Right lobe of liver (tissue), 6 donors: ENCODE measurements at regions not wholly inside any gene's neighbourhood (a gene's known extent, or its start where the extent isn't known, plus 50 kb on each side); places are given as distances from the start of the nearest gene placed in this dataset.

ENCODE experiments used
- ATAC-seq, 4 donors: fragments of 200-7000 bp; cut with Tn5 transposase; one replicate each; pipeline ENCODE4 v1.9.1; 2020; ENCODE audit warnings: mild to moderate bottlenecking in 4 of 4, moderate library complexity in 4 of 4
- DNase-seq, 3 donors: peaks; one replicate each; pipeline ENCODE4 v3.0.0-alpha.2; 2020
- H3K27ac ChIP-seq, 3 donors: fragments of 200-600 bp; one replicate each; pipeline ENCODE4 v1.8.0; 2022
- H3K27me3 ChIP-seq, 2 donors: fragments of 200-600 bp; one replicate each; pipeline ENCODE4 v1.8.0; 2022
- H3K36me3 ChIP-seq, 4 donors: fragments of 200-600 bp; sonication (generic) in 1 of 4; one replicate each; pipeline versions ENCODE4 v1.5.1 to v1.8.0; 2017 to 2022; ENCODE audit warnings: control low read depth in 1 of 4
- H3K4me1 ChIP-seq, 4 donors: fragments of 200-600 bp; sonication (generic) in 1 of 4; one replicate each; pipeline versions ENCODE4 v1.5.1 to v1.8.0; 2017 to 2022; ENCODE audit warnings: control low read depth in 1 of 4
- H3K4me3 ChIP-seq, 3 donors: fragments of 200-600 bp; one replicate each; pipeline ENCODE4 v1.8.0; 2022
- H3K9me3 ChIP-seq, 4 donors: fragments of 200-600 bp; sonication (generic) in 1 of 4; one replicate each; pipeline versions ENCODE4 v1.5.1 to v1.8.0; 2017 to 2022; ENCODE audit warnings: control low read depth in 1 of 4
- POLR2A ChIP-seq: fragments of 450-650 bp; IDR thresholded peaks from one replicate; pipeline ENCODE4 v1.6.1; 2017; ENCODE audit warnings: antibody characterized with exemption, mild to moderate bottlenecking
- WGBS: methylation state at CpG from one replicate; pipeline ENCODE4 v1.1.6; 2018; ENCODE audit warnings: low coverage, low lambda C conversion rate; ENCODE audit not compliant: insufficient coverage; ENCODE audit errors: missing lambda C conversion rate; 5-methylcytosine and 5-hydroxymethylcytosine counted together
- intact Hi-C, 2 donors: fragments of 100-400 bp; cut with DNase I; formaldehyde crosslinking; loops; one replicate each; pipeline versions ENCODE4 v1.11.2 to v1.14.1; 2022
- TF ChIP-seq, protein P1 (sequence below), 4 donors: fragments of 200-600 bp in 3 of 4; fragments of 450-650 bp in 1 of 4; IDR thresholded peaks; one replicate each; pipeline versions ENCODE4 v1.5.1 to v1.8.0; 2016 to 2022; ENCODE audit warnings: antibody characterized with exemption in 4 of 4, mild to moderate bottlenecking in 2 of 4
- donor health status: DM: no; HTN: yes; CAD: no.
- donor health status: DM: no; HTN: no; CAD: no.
- donor health status: DM: no; HTN: no; CAD: no.
- donor health status: DM: no; HTN: yes; CAD: no.
- donor health status: DM: no; HTN: yes; CAD: no.

DNA sequence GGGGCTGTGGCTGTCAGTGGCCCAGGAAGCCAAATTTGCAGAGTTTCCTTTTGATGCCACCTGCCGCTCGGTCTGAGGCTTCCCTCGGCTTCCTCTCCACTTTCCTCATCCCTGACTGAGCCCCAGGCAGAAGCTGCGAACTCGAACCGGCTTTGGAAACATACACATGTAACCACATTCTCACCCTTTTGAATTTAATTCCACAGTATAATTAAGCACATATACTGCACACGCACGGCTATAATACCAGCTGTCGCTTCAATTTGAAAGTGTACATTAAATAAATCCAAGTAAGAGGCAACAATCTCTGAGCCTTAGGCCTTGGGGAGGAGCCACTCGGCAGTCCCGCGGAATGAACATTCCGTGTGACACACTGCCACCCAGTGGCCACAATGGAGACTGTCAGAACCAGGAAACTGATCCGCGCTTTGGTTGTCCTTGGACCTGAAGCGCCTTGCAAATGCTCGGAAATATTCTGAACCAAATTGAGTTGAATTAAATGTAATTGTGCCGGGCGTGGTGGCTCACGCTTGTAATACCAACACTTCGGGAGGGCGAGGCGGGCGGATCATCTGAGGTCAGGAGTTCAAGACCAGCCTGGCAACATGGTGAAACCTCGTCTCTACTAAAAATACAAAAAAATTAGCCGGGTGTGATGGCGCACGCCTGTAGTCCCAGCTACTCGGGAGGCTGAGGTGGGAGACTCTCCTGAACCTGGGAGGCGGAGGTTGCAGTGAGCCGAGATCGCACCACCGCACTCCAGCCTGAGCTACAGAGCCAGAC lies 117.9 kb upstream of the TMPO start:
- H3K36me3 ChIP-seq: no peaks in the 10 kb centered on the region
- intact Hi-C loops: no loop called here
- no peaks in the 10 kb centered on the region for H3K9me3 ChIP-seq
- ATAC-seq (peak; percentile 99 to 100 (median 100)), DNase-seq (peak; percentile 81 to 83 (median 82))
- H3K27me3 ChIP-seq: no peaks in the 10 kb centered on the region
- no peak for TF ChIP-seq POLR2A
- TF ChIP-seq, protein P1, sequence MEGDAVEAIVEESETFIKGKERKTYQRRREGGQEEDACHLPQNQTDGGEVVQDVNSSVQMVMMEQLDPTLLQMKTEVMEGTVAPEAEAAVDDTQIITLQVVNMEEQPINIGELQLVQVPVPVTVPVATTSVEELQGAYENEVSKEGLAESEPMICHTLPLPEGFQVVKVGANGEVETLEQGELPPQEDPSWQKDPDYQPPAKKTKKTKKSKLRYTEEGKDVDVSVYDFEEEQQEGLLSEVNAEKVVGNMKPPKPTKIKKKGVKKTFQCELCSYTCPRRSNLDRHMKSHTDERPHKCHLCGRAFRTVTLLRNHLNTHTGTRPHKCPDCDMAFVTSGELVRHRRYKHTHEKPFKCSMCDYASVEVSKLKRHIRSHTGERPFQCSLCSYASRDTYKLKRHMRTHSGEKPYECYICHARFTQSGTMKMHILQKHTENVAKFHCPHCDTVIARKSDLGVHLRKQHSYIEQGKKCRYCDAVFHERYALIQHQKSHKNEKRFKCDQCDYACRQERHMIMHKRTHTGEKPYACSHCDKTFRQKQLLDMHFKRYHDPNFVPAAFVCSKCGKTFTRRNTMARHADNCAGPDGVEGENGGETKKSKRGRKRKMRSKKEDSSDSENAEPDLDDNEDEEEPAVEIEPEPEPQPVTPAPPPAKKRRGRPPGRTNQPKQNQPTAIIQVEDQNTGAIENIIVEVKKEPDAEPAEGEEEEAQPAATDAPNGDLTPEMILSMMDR (IDR thresholded peaks at IDR 0.05): peak; percentile 82 to 94 (median 94)
- peak overlapping the region; percentile 24 to 51 (median 45) for H3K4me3 ChIP-seq
- no peak overlapping the region for H3K27ac ChIP-seq
- no peaks in the 10 kb centered on the region for H3K4me1 ChIP-seq
- WGBS: 19% methylated on average over 24 of the region's 33 CpGs

DNA sequence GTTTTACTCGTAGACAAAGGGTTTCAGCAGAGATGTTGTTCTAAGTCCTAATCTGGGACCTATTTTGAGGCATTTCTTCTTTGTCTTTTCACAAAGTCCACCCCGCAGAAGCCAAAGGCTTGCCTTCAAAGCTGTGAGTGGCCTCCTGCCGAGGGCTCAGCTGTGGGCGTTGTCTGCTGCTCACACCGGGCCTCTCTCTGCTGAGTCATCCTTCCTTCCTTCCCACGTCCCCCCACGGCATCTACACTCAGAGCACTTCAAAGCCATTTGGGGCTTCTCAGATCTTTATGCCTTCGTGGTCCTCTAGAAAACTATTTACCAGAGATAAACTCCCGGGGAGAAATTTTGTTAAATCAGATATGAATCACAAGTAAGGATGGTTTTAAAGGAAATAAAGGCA lies 115.9 kb upstream of the TMPO start:
- WGBS: 33% methylated on average over 8 of the region's 9 CpGs

DNA sequence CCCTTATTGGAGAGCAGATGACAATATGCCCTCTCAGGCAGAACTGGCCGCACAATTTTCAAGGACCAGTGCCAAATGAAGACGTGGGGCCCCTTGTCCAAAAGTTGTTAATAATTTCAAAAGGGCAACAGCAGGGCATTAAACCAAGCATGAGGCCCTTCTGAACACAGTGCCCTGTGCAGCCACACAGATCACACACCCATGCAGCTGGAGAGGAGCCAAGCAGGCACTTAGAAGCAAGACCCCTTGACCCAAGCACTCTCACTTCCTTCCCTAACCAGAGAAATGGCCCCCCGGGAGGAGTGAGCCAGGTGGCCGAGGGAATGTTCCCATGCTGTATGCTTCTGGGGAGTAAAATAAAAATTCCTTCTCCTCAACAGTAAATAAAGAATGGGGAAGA lies 114.0 kb upstream of the TMPO start:
- DNase-seq (no peak), ATAC-seq (no peak)
- no peaks in the 10 kb centered on the region for H3K9me3 ChIP-seq

More for the DNA sequence above, 115.9 kb upstream of the TMPO start:
- intact Hi-C loops: no loop called here
- Histone ChIP-seq H3K27ac (no peak overlapping the region), H3K4me1 (no peaks in the 10 kb centered on the region), H3K4me3 (no peak overlapping the region), H3K9me3 (no peaks in the 10 kb centered on the region), H3K27me3 (no peaks in the 10 kb centered on the region), H3K36me3 (no peaks in the 10 kb centered on the region)
- ATAC-seq (no peak), DNase-seq (no peak)
- no peak for TF ChIP-seq POLR2A
- TF ChIP-seq, protein P1 (IDR thresholded peaks at IDR 0.05): no peak

DNA sequence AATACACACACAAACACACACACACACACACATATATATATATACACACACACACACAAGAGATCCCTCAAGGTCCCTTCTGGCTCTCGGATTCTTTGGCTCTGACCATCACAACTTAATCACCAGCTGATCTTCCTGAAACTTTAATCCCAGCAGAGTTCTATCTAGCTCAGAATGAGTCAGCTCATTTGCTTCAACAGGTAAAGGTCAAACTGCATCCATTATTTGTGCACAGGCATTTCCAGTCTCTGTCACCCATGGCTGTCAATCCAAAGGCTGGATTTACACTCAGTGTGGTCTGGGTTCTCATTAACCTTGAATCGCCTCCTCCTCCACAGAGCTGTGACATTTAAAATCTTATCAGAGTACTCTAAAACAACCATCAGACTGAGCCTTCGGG lies 113.3 kb upstream of the TMPO start:
- intact Hi-C loops: no loop called here
- Histone ChIP-seq H3K27me3 (no peaks in the 10 kb centered on the region), H3K36me3 (no peaks in the 10 kb centered on the region), H3K4me3 (no peak overlapping the region), H3K9me3 (no peaks in the 10 kb centered on the region), H3K27ac (no peak overlapping the region), H3K4me1 (no peaks in the 10 kb centered on the region)
- DNase-seq (no peak), ATAC-seq (peak in 1 of 4 donors; percentile 62)
- TF ChIP-seq, protein P1 (IDR thresholded peaks at IDR 0.05): no peak
- WGBS: 57% methylated on average over 3 of the region's 3 CpGs

More for the DNA sequence above, 114.0 kb upstream of the TMPO start:
- Histone ChIP-seq H3K27ac (no peak overlapping the region), H3K4me1 (no peaks in the 10 kb centered on the region), H3K36me3 (no peaks in the 10 kb centered on the region), H3K27me3 (no peaks in the 10 kb centered on the region), H3K4me3 (no peak overlapping the region)
- 36% methylated on average over 4 of the region's 4 CpGs for WGBS
- intact Hi-C loops: no loop called here
- TF ChIP-seq, protein P1 (IDR thresholded peaks at IDR 0.05): no peak
- no peak for TF ChIP-seq POLR2A
